Prostate gland (tissue), 2 donors: ENCODE measurements at regions not wholly inside any gene's neighbourhood (a gene's known extent, or its start where the extent isn't known, plus 50 kb on each side); places are given as distances from the start of the nearest gene placed in this dataset.

ENCODE experiments used
- DNase-seq: peaks from one replicate; pipeline ENCODE4 v3.0.0-alpha.2; 2019; ENCODE audit warnings: low spot score
- H3K27ac ChIP-seq, 2 donors: fragments of 200-600 bp; sonication (generic); 2 replicates each; pipeline ENCODE4 v1.5.1; 2017 to 2019
- H3K27me3 ChIP-seq: fragments of 200-600 bp; sonication (generic); replicated peaks from 2 replicates; pipeline ENCODE4 v1.5.1; 2019; ENCODE audit not compliant: insufficient read depth
- H3K36me3 ChIP-seq, 2 donors: fragments of 200-600 bp; sonication (generic); 1 replicate in 1 of 2; 2 replicates in 1 of 2; pipeline versions ENCODE4 v1.5.1 to v1.8.1; 2017 to 2019
- H3K4me1 ChIP-seq: fragments of 200-600 bp; sonication (generic); replicated peaks from 2 replicates; pipeline ENCODE4 v1.5.1; 2019
- H3K4me3 ChIP-seq, 2 donors: fragments of 200-600 bp; sonication (generic); 2 replicates each; pipeline ENCODE4 v1.5.1; 2017 to 2019
- H3K9me3 ChIP-seq: fragments of 200-600 bp; sonication (generic); 2 replicates; pipeline ENCODE4 v1.5.1; 2017
- POLR2A ChIP-seq: fragments of 450-650 bp; IDR thresholded peaks from one replicate; pipeline ENCODE4 v1.6.1; 2016; ENCODE audit warnings: antibody characterized with exemption, mild to moderate bottlenecking
- POLR2AphosphoS5 ChIP-seq: sonication (generic); formaldehyde crosslinking; IDR thresholded peaks from one replicate; pipeline ENCODE4 v1.6.1; 2017; ENCODE audit warnings: antibody characterized with exemption
- WGBS: methylation state at CpG from one replicate; pipeline ENCODE4 v1.1.5; 2018; 5-methylcytosine and 5-hydroxymethylcytosine counted together
- intact Hi-C: fragments of 100-400 bp; cut with DNase I; formaldehyde crosslinking; loops from one replicate; pipeline ENCODE4 v1.14.2; 2022
- TF ChIP-seq, protein P1 (sequence below), 4 experiments: fragments of 200-600 bp in 2 of 4; fragments of 450-650 bp in 2 of 4; sonication (generic) in 2 of 4; IDR thresholded peaks; 1 replicate in 3 of 4; 2 replicates in 1 of 4; pipeline ENCODE4 v1.5.1; 2016 to 2019; ENCODE audit warnings: antibody characterized with exemption in 4 of 4, mild to moderate bottlenecking in 2 of 4, moderate library complexity in 2 of 4

- Histone ChIP-seq H3K27ac (no peak overlapping the region), H3K4me1 (no peaks in the 10 kb centered on the region), H3K36me3 (no peaks in the 10 kb centered on the region), H3K9me3 (no peaks in the 10 kb centered on the region), H3K27me3 (no peaks in the 10 kb centered on the region), H3K4me3 (no peak overlapping the region)
- no peak for DNase-seq
- intact Hi-C loops, result no loop called here
- TF ChIP-seq, protein P1, sequence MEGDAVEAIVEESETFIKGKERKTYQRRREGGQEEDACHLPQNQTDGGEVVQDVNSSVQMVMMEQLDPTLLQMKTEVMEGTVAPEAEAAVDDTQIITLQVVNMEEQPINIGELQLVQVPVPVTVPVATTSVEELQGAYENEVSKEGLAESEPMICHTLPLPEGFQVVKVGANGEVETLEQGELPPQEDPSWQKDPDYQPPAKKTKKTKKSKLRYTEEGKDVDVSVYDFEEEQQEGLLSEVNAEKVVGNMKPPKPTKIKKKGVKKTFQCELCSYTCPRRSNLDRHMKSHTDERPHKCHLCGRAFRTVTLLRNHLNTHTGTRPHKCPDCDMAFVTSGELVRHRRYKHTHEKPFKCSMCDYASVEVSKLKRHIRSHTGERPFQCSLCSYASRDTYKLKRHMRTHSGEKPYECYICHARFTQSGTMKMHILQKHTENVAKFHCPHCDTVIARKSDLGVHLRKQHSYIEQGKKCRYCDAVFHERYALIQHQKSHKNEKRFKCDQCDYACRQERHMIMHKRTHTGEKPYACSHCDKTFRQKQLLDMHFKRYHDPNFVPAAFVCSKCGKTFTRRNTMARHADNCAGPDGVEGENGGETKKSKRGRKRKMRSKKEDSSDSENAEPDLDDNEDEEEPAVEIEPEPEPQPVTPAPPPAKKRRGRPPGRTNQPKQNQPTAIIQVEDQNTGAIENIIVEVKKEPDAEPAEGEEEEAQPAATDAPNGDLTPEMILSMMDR (IDR thresholded peaks at IDR 0.05), result no peak
- TF ChIP-seq POLR2AphosphoS5 (no peak), POLR2A (no peak)
- WGBS, result 61% methylated on average over 2 of the region's 2 CpGs
These were observed 332.5 kb downstream of the SETD4 start for GRCh38 chr21:35727830-35728229.

- 90% methylated on average over 4 of the region's 4 CpGs for WGBS
- Histone ChIP-seq H3K27ac (no peak overlapping the region), H3K27me3 (no peaks in the 10 kb centered on the region), H3K36me3 (no peaks in the 10 kb centered on the region), H3K9me3 (no peaks in the 10 kb centered on the region), H3K4me1 (no peaks in the 10 kb centered on the region), H3K4me3 (no peak overlapping the region)
- DNase-seq, result no peak
- intact Hi-C loops, result no loop called here
- TF ChIP-seq, protein P1 (IDR thresholded peaks at IDR 0.05), result no peak
- TF ChIP-seq POLR2A (no peak), POLR2AphosphoS5 (no peak)
These were observed 336.2 kb downstream of the SETD4 start for GRCh38 chr21:35724156-35724555.

DNA sequence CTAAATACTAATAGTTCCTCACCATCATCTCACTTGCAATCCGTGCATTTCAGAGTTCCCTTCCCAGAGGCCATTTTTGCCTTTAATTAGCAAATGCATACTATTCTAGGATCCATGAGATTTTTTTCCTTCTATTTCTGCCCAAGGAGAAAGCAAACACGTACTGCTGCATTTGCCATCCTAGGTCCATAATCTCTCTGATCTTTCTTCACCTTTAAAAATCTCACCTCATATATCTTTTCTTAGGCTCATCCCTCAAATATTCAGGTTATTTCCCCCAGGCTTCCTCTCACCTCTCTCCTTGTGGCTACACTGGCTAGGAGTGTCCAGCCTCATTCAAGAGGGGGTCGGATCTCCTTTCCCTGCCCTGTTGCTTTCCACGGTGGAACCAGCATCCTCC is 338.6 kb downstream of the SETD4 start:
- no peaks in the 10 kb centered on the region for H3K4me1 ChIP-seq
- H3K4me3 ChIP-seq, result no peak overlapping the region
- H3K27me3 ChIP-seq, result no peaks in the 10 kb centered on the region
- H3K36me3 ChIP-seq, result no peaks in the 10 kb centered on the region
- H3K27ac ChIP-seq, result no peak overlapping the region
- 77% methylated on average over 4 of the region's 4 CpGs for WGBS
- no peak for DNase-seq
- H3K9me3 ChIP-seq, result no peaks in the 10 kb centered on the region
- TF ChIP-seq POLR2A (no peak), POLR2AphosphoS5 (no peak)
- TF ChIP-seq, protein P1 (IDR thresholded peaks at IDR 0.05), result no peak
- intact Hi-C loops, result no loop called here

GRCh38 chr21:35720208-35720731 is 340.1 kb downstream of the SETD4 start:
- no peaks in the 10 kb centered on the region for H3K9me3 ChIP-seq
- no peaks in the 10 kb centered on the region for H3K36me3 ChIP-seq
- no peaks in the 10 kb centered on the region for H3K4me1 ChIP-seq
- TF ChIP-seq, protein P1 (IDR thresholded peaks at IDR 0.05), result no peak
- no peak for TF ChIP-seq POLR2AphosphoS5
- no peak for TF ChIP-seq POLR2A
- H3K27ac ChIP-seq, result no peak overlapping the region
- 33% methylated on average over 6 of the region's 6 CpGs for WGBS
- intact Hi-C loops, result no loop called here
- DNase-seq, result no peak
- no peaks in the 10 kb centered on the region for H3K27me3 ChIP-seq
- no peak overlapping the region for H3K4me3 ChIP-seq

DNA sequence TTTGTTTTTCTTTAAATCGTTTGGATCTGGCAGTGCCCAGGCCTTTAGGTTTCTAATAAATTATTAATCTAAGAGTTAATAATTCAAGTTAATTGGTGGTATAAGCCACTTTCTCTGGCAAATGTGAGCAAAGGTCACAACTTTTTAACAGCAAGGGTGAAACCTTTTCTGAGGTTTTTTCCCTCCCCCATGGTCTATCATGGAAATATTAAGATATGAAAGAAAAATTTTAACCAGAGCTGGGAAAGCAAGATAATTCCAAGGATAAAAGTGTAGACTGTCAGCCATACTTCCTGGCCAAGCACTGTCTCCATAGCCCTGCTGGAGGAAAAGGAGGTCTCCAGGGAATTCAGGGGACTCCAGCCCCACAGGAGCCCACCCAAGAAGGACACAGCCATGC is 341.2 kb downstream of the SETD4 start:
- no peaks in the 10 kb centered on the region for H3K9me3 ChIP-seq
- no peak overlapping the region for H3K4me3 ChIP-seq
- no peak for DNase-seq
- TF ChIP-seq POLR2A, result no peak
- TF ChIP-seq POLR2AphosphoS5, result no peak
- TF ChIP-seq, protein P1 (IDR thresholded peaks at IDR 0.05), result no peak
- WGBS, result 80% methylated on average over 1 of the region's 1 CpG
- H3K27ac ChIP-seq, result no peak overlapping the region
- intact Hi-C loops, result no loop called here
- H3K4me1 ChIP-seq, result no peaks in the 10 kb centered on the region
- no peaks in the 10 kb centered on the region for H3K27me3 ChIP-seq
- H3K36me3 ChIP-seq, result no peaks in the 10 kb centered on the region
